HG02642 (cell line): ENCODE measurements at regions not wholly inside any gene's neighbourhood (a gene's known extent, or its start where the extent isn't known, plus 50 kb on each side); places are given as distances from the start of the nearest gene placed in this dataset.
"Not testable (repeated sequence)": the region's sequence is repeated elsewhere in the genome, so short reads cannot be mapped to it uniquely, and the experiment has no call there.

Experiments used
- ATAC-seq: cut with Tn5 transposase; IDR thresholded peaks from one replicate; pipeline ENCODE4 v1.9.1; 2021; ENCODE audit warnings: mild to moderate bottlenecking; ENCODE audit not compliant: unreplicated experiment, poor library complexity

DNA sequence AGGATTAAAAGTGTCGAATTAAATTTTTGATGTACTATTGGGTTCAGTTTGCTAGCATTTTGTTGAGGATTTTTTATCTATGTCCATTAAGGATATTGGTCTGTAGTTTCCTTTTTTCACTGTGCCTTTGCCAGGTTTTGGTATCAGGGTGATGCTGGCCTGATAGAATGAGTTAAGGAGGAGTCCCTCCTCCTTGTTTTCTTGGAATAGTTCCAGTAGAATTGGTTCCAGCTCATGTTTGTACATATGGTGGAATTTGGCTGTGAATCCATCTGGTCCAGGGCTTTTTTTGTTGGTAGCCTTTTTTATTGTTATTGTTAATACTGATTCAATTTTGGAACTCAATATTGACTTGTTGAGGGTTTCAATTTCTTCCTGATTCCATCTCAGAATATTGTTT is 141.8 kb downstream of the SIM1 start:
- no peak for ATAC-seq

- no peak for ATAC-seq
Observed at GRCh38 chr6:100320686-100321085, 144.0 kb downstream of the SIM1 start.

DNA sequence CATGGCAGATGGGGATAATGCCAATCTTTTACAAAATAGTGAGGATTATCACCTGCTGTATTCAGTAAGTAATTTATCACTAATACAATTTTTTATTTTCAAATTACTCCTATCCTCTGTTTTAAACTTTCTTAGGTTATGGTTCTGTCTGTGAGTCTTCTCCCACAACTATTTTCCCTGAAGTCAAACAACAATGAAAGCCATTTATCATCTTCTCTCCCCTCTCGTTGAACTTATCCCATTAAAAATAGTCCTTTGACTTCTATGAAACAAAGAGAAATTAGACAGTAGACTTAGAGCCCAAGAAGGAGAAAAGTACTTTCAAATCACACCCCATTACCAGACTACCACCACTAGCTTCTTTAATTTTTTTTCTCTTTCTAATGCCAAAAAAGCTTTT is 147.7 kb downstream of the SIM1 start:
- ATAC-seq: no peak

DNA sequence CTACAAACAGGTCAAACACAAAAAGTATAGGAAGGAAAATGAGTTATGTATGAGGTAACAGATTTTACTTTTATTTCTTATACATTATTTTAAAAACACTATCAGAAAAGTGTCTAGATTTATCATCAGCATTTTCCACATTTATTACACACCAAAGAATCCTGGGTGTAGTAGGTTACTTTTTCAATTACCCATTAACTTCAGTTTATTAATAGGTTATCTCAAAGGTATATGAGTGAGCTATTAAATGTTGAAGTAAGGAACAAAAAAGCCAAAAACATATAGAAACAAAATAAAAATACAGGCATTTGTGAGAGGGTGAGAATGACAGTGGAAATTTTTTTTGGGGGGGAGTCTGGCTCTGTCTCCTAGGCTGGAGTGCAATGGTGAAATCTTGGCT is 150.5 kb downstream of the SIM1 start:
- no peak for ATAC-seq

DNA sequence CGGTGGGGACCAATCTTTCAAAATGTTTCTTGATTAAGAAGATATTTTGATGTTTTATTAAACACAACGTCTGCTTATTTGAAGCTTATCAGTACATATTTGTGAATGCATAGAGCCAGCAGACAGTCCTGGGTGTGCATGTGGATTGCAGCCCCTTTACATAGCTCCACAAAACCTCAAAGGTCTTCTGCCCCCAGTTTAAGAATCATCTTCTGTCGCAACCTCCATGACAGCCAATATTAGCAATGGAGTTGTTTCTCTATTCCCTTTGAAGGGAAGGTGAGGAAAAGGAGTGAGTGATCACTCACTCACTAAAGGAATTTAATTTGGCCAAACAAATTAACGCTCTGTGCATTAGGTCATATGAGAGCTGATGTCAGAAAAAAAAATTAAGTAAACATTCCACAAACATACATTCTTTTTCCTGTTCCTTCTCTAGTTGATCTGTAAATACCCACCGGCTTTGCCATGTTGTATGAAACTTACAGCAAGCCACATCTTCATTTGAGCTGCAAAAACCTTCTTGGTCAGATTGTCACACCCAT is 152.9 kb downstream of the SIM1 start:
- ATAC-seq: no peak

DNA sequence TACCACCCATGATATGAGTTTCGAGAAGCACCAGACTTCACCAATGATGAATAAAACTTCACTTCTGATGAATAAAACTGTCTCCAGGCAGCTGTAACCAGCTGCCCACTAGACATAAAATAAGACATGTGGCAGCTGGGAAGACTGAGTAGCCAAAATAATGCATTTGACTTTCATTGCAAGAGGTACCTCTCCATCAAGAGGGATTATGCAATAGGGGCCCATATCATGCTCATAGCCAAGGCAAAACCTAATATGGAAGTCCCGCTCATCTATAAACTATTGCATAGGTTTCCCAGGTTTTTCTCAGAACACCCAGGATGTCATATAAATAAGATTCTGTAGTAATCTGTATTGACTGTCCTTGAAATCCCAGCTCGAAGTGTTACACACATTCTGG is 155.5 kb downstream of the SIM1 start:
- no peak for ATAC-seq

- no peak for ATAC-seq
Observed at GRCh38 chr6:100307561-100307960, 157.2 kb downstream of the SIM1 start.

DNA sequence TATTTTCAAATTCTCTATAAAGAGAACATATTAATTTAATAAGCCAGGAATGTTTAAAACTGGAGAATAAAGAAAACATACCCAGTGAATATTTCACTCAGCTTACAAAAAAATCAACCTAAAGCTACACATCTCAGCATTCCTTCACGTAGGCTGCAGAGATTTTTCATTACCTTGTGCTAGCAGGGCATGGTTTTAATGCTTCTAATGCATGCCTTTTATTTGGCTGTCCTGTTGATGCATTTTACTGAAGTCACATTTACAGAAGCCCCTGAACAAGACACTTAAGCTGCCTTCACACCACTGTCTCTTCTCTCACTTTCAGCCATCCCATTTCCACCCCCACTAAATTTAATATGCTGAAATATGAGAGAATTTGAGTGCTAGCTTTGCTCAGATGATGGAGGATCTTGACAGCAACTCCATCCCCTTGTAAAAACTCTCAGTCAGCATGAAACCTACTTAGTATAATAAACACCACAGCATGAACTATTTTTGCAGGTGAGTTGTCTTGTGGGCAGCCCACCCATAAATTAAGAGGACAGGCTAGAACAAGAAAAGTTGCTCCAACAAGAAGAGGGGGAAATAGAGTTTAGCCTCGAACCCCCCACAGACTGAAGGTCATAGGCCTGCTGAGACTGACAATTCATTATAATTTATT is 159.4 kb downstream of the SIM1 start:
- ATAC-seq: no peak

GRCh38 chr6:100304575-100304974 is 160.1 kb downstream of the SIM1 start:
- no peak for ATAC-seq

DNA sequence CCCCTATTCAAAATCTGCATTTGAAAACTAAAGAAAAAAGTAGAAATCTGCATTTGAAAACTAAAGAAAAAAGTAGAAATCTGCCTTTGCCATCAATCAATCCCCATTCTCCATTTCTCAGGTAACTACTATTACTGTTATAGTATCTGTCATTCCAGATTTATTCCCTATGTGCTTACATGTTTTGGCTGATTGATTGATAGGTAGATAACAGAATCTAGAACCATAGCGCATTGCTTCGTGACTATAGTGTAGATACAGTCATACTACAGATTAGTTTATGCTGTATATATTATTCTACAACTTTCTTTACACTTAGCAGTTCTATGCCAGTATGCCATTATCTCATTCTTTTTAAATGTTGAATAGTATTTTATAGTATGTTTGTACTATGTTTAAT is 163.0 kb downstream of the SIM1 start:
- no peak for ATAC-seq

GRCh38 chr6:100300221-100300736 is 164.4 kb downstream of the SIM1 start:
- no peak for ATAC-seq

GRCh38 chr6:100296810-100297544 is 167.7 kb downstream of the SIM1 start:
- no peak for ATAC-seq

DNA sequence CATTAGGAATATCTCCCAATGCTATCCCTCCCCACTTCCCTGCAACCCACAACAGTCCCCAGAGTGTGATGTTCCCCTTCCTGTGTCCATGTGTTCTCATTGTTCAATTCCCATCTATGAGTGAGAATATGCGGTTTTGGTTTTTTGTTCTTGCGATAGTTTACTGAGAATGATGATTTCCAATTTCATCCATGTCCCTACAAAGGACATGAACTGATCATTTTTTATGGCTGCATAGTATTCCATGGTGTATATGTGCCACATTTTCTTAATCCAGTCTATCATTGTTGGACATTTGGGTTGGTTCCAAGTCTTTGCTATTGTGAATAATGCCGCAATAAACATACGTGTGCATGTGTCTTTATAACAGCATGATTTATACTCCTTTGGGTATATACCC is 169.5 kb downstream of the SIM1 start:
- ATAC-seq: not testable (repeated sequence)

DNA sequence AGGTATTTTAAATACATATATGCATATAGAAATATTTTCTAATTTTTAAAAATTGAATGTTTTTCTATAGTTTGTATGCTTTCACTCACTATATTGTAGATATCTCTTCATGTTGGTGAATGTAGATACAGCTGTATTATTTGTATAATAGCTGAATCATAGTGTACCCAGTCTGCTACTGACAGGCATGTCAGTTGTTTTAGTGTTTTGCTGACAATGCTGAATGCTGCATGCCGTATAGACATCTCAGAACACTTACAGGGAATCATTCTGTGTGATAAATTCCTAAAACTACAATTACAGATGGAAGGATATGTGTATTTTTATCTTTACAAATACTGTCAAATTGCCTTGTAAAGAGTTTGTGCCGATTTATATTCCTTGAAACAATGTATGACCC is 175.4 kb downstream of the SIM1 start:
- no peak for ATAC-seq

- ATAC-seq: no peak
Observed at GRCh38 chr6:100288311-100288710, 176.4 kb downstream of the SIM1 start.

GRCh38 chr6:100283285-100283684 is 181.4 kb downstream of the SIM1 start:
- no peak for ATAC-seq

DNA sequence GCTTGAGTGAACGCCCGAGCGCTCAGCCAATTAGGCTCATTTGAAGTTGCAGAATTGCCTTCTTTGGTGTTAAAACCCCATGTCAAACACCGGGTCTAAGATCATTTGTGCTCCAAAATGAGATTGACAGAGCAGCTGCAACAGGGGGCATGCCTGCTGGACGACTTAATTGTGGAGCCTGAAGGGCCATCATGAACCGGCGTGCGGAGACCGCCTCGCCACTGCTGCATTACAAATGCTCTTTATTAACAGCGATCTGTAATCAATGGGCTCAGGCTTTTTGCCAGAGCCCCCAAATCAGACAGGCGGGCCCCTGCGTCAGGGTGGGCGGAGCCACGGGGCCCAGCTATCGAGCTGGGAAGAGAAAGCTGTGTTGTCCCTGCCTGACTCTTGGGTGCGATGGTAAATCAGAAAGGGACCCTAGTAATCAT is 183.2 kb downstream of the SIM1 start:
- no peak for ATAC-seq

GRCh38 chr6:100276311-100277057 is 188.2 kb downstream of the SIM1 start:
- no peak for ATAC-seq

DNA sequence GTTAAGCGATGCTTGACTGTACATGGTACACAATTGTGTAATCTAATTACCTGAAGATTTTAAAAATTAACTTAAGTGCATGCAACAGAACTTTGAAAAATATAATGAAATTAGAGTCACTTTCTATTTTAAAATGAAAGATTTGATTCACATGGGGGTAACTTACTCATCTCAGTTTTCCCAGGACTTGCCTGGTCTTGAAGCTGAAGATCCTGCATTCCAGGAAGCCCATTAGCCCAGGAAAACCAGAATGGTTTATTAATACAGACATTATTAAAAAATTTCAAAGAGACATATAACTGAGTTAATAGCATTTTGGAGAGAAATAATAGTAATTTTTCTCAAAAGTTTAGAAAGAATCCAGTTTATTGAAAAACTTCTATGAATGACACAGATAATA is 190.6 kb downstream of the SIM1 start:
- no peak for ATAC-seq

DNA sequence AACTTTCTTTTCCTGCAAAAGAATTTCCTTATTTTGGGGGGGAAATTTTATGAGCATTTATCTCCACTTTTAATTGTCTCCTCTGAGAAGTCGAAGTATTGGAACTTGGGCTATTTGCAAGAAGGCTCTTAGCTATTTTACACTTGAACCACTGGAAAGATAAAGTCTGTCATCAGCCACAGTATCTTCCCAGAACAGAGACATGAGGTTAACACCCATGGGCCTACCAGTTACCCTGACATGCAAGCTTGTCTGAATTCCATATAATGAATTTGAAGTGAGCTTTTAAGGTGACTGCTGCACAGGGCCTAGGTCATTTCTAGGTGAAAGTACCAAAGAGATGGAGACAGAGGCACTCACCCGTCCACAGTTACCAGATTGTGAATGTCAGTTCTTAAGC is 193.1 kb downstream of the SIM1 start:
- no peak for ATAC-seq

DNA sequence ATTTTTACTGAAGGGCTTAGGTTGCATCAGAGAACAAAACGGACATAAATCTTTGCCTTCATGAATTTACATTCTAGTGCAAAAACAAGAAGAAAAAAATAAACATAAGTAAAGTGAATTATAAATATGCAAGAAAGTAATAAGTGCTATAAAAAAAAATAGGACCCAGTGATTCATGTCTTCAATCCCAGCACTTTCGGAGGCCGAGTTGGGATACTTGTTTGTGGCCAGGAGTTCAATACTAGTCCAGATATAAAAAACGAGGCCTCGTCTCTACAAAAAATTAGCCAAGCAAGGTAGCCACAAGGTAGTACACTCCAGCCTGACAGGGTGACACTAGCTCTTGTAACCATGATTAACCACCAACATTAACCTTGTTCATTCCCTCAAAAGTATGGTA is 193.5 kb downstream of the SIM1 start:
- ATAC-seq: no peak
